Testis (tissue), 2 donors: ENCODE measurements at regions not wholly inside any gene's neighbourhood (a gene's known extent, or its start where the extent isn't known, plus 50 kb on each side); places are given as distances from the start of the nearest gene placed in this dataset.

Source experiments
- CTCF ChIP-seq, 3 experiments: fragments of 450-650 bp in 2 of 3; fragments of 200-600 bp in 1 of 3; sonication (generic) in 1 of 3; IDR thresholded peaks; one replicate each; pipeline ENCODE4 v1.5.1; 2016 to 2019; ENCODE audit warnings: antibody characterized with exemption in 3 of 3, mild to moderate bottlenecking in 2 of 3, moderate library complexity in 1 of 3
- POLR2A ChIP-seq: fragments of 450-650 bp; IDR thresholded peaks from one replicate; pipeline ENCODE4 v1.6.1; 2017; ENCODE audit warnings: antibody characterized with exemption, mild to moderate bottlenecking, moderate library complexity

- TF ChIP-seq CTCF (IDR thresholded peaks at IDR 0.05) (no peak), POLR2A (no peak)
Measured at GRCh38 chr6:122130518-122130917, 268.9 kb upstream of the HSF2 start.
